Panc1 (cell line): ENCODE measurements at regions not wholly inside any gene's neighbourhood (a gene's known extent, or its start where the extent isn't known, plus 50 kb on each side); places are given as distances from the start of the nearest gene placed in this dataset.

Experiments
- ATAC-seq: fragments of 200-7000 bp; cut with Tn5 transposase; 2 replicates; pipeline ENCODE4 v1.9.1; 2020; ENCODE audit warnings: mild to moderate bottlenecking, moderate library complexity
- BruUV-seq: library from RNA; stranded (reverse); fragments of 400-500 nt; replicated peaks from 2 replicates; lab custom pipeline; 2021; lab: Mats Ljungman, UMichigan
- CTCF ChIA-PET: fragments of 300-600 bp; sonication (Branson Sonifier 250); formaldehyde crosslinking; loops from one replicate; lab custom pipeline; 2022; ENCODE audit warnings: antibody characterized with exemption; lab: Charles Lee
- POLR2A ChIA-PET: fragments of 300-600 bp; sonication (Branson Sonifier 250); formaldehyde crosslinking; loops from one replicate; lab custom pipeline; 2022; ENCODE audit warnings: antibody characterized with exemption; lab: Charles Lee
- DNase-seq: peaks from one replicate; pipeline ENCODE4 v3.0.0-alpha.2; 2010; ENCODE audit warnings: low read depth, low spot score
- H3K27ac ChIP-seq: 2 replicates; pipeline ENCODE4 v1.5.1; 2011; ENCODE audit warnings: mild to moderate bottlenecking, low read length, inconsistent platforms
- H3K27me3 ChIP-seq: fragments of 200-500 bp; sonication (Bioruptor generic); 2 replicates; pipeline ENCODE4 v1.6.0; 2014; ENCODE audit warnings: low read length, inconsistent platforms; ENCODE audit not compliant: control insufficient read depth, insufficient read depth
- H3K36me3 ChIP-seq: fragments of 200-500 bp; sonication (Bioruptor generic); 2 replicates; pipeline ENCODE4 v1.5.1; 2014; ENCODE audit warnings: inconsistent platforms, mild to moderate bottlenecking, low read length, moderate library complexity; ENCODE audit not compliant: control insufficient read depth, insufficient read depth
- H3K4me1 ChIP-seq: 2 replicates; pipeline ENCODE4 v1.5.1; 2011; ENCODE audit warnings: inconsistent platforms, mild to moderate bottlenecking, low read length, moderate library complexity; ENCODE audit not compliant: control insufficient read depth, insufficient read depth
- H3K4me3 ChIP-seq, 2 experiments: 2 replicates each; pipeline ENCODE4 v1.5.1; 2011 to 2012; ENCODE audit warnings: low read depth in 2 of 2, low read length in 2 of 2, mild to moderate bottlenecking in 2 of 2, inconsistent platforms in 1 of 2, moderate library complexity in 1 of 2
- H3K9me3 ChIP-seq: fragments of 200-500 bp; sonication (Bioruptor generic); 2 replicates; pipeline ENCODE4 v1.5.1; 2014; ENCODE audit warnings: low read depth, mild to moderate bottlenecking, inconsistent platforms, low read length, moderate library complexity; ENCODE audit not compliant: control insufficient read depth, insufficient read depth
- POLR2AphosphoS5 ChIP-seq: IDR thresholded peaks from 2 replicates; pipeline ENCODE4 v1.6.1; 2012; ENCODE audit warnings: mild to moderate bottlenecking, low read depth, low read length, moderate library complexity
- SIN3A ChIP-seq: IDR thresholded peaks from 2 replicates; pipeline ENCODE4 v1.6.1; 2012; ENCODE audit warnings: low read depth, mild to moderate bottlenecking, low read length, moderate library complexity, borderline replicate concordance; ENCODE audit not compliant: insufficient read depth
- TCF7L2 ChIP-seq: IDR thresholded peaks from 2 replicates; pipeline ENCODE4 v1.6.1; 2011; ENCODE audit warnings: mild to moderate bottlenecking, low read depth, low read length, inconsistent platforms
- in situ Hi-C: cut with HindIII; loops from 2 replicates; pipeline ENCODE4 v1.10.0; 2016; ENCODE audit warnings: low sequenced_read_pairs, low pct_unique_long_range_greater_than_20kb
- intact Hi-C: fragments of 100-400 bp; cut with micrococcal nuclease; formaldehyde crosslinking; loops from one replicate; pipeline ENCODE4 v1.10.0; 2022; ENCODE audit not compliant: unreplicated experiment
- TF ChIP-seq, protein P1 (sequence below), 2 experiments: IDR thresholded peaks; 2 replicates each; pipeline ENCODE4 v1.6.1; 2011 to 2012; ENCODE audit warnings: low read depth in 2 of 2, control low read depth in 1 of 2, low read length in 1 of 2, mild to moderate bottlenecking in 1 of 2, moderate library complexity in 1 of 2; ENCODE audit not compliant: insufficient read depth in 1 of 2
- TF ChIP-seq, protein P2 (sequence below): fragments of 450-650 bp; IDR thresholded peaks from 2 replicates; pipeline ENCODE4 v1.5.1; 2017; ENCODE audit warnings: mild to moderate bottlenecking

DNA sequence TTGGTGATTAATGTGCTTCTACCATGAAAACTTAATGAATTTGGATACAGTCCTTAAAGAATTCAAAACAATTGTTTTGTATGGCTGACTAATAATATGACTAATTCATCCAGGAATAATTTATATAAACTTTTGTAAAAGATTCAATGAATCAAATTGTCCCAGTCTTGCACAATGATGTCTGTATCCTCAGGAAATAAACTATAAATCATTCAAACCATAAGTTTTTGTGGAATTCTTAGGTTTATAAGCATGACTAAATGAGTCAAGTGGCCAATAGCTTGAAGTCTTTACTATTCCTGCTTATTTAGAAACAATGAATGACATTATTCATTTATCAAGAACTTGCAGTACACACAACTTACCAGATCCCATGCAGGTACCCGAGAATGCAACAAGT is 935.0 kb upstream of the INTU start:
- Histone ChIP-seq H3K27me3 (no peaks in the 10 kb centered on the region), H3K36me3 (no peaks in the 10 kb centered on the region; the same call in 1 of the 2 replicates), H3K9me3 (no peaks in the 10 kb centered on the region), H3K4me3 (no peak overlapping the region), H3K4me1 (no peaks in the 10 kb centered on the region), H3K27ac (no peak overlapping the region)
- no peak for ATAC-seq
- intact Hi-C loops = no loop called here
- ChIA-PET CTCF (no interaction called here), POLR2A (no interaction called here)
- BruUV-seq = no TSS peak
- DNase-seq = no peak
- in situ Hi-C loops = no loop called here
- TF ChIP-seq, protein P1, sequence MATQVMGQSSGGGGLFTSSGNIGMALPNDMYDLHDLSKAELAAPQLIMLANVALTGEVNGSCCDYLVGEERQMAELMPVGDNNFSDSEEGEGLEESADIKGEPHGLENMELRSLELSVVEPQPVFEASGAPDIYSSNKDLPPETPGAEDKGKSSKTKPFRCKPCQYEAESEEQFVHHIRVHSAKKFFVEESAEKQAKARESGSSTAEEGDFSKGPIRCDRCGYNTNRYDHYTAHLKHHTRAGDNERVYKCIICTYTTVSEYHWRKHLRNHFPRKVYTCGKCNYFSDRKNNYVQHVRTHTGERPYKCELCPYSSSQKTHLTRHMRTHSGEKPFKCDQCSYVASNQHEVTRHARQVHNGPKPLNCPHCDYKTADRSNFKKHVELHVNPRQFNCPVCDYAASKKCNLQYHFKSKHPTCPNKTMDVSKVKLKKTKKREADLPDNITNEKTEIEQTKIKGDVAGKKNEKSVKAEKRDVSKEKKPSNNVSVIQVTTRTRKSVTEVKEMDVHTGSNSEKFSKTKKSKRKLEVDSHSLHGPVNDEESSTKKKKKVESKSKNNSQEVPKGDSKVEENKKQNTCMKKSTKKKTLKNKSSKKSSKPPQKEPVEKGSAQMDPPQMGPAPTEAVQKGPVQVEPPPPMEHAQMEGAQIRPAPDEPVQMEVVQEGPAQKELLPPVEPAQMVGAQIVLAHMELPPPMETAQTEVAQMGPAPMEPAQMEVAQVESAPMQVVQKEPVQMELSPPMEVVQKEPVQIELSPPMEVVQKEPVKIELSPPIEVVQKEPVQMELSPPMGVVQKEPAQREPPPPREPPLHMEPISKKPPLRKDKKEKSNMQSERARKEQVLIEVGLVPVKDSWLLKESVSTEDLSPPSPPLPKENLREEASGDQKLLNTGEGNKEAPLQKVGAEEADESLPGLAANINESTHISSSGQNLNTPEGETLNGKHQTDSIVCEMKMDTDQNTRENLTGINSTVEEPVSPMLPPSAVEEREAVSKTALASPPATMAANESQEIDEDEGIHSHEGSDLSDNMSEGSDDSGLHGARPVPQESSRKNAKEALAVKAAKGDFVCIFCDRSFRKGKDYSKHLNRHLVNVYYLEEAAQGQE (IDR thresholded peaks at IDR 0.05; ENCODE audit: insufficient read depth in 1 of 2, low read depth in 2 of 2, low read length in 1 of 2) = no peak
- TF ChIP-seq, protein P2, sequence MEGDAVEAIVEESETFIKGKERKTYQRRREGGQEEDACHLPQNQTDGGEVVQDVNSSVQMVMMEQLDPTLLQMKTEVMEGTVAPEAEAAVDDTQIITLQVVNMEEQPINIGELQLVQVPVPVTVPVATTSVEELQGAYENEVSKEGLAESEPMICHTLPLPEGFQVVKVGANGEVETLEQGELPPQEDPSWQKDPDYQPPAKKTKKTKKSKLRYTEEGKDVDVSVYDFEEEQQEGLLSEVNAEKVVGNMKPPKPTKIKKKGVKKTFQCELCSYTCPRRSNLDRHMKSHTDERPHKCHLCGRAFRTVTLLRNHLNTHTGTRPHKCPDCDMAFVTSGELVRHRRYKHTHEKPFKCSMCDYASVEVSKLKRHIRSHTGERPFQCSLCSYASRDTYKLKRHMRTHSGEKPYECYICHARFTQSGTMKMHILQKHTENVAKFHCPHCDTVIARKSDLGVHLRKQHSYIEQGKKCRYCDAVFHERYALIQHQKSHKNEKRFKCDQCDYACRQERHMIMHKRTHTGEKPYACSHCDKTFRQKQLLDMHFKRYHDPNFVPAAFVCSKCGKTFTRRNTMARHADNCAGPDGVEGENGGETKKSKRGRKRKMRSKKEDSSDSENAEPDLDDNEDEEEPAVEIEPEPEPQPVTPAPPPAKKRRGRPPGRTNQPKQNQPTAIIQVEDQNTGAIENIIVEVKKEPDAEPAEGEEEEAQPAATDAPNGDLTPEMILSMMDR = no peak
- no peak for TF ChIP-seq SIN3A
- no peak for TF ChIP-seq TCF7L2
- TF ChIP-seq POLR2AphosphoS5 = no peak

DNA sequence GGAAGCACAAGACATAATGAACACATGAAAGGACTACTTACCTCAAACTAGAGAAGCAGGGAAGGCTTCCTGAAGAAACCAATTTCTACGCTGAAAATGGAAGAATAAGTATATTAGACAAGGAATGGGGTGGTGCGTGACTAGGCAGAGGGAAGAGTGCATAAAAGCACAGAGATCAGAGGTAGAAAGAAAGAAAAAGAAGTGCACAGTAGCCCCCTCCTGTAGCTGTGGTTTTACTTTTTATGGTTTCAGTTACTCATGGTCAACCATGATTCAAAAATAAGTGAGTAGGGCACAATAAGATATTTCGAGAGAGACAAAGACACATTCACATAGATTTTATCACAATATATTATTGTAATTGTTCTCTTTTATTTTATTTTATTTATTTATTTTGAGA is 934.5 kb upstream of the INTU start:
- intact Hi-C loops (no loop called here), in situ Hi-C loops (no loop called here)
- no peaks in the 10 kb centered on the region for H3K27me3 ChIP-seq
- TF ChIP-seq, protein P2 = no peak
- TF ChIP-seq TCF7L2 = no peak
- no peak for TF ChIP-seq POLR2AphosphoS5
- TF ChIP-seq, protein P1 (IDR thresholded peaks at IDR 0.05; ENCODE audit: insufficient read depth in 1 of 2, low read depth in 2 of 2, low read length in 1 of 2) = no peak
- TF ChIP-seq SIN3A = no peak
- H3K4me1 ChIP-seq = no peaks in the 10 kb centered on the region
- no peak overlapping the region for H3K4me3 ChIP-seq
- H3K27ac ChIP-seq = no peak overlapping the region
- ChIA-PET CTCF (no interaction called here), POLR2A (no interaction called here)
- ATAC-seq = no peak
- H3K9me3 ChIP-seq = no peaks in the 10 kb centered on the region
- BruUV-seq = no TSS peak
- DNase-seq = no peak
- H3K36me3 ChIP-seq = no peaks in the 10 kb centered on the region; the same call in 1 of the 2 replicates
